WTC11 (cell line): ENCODE measurements at regions not wholly inside any gene's neighbourhood (a gene's known extent, or its start where the extent isn't known, plus 50 kb on each side); places are given as distances from the start of the nearest gene placed in this dataset.

Experiments used
- ATAC-seq: fragments of 200-7000 bp; cut with Tn5 transposase; 2 replicates; pipeline ENCODE4 v1.10.0; 2021; ENCODE audit warnings: mild to moderate bottlenecking, moderate library complexity
- CTCF ChIA-PET: fragments of 300-600 bp; sonication (Branson Sonifier 250); formaldehyde crosslinking; loops from one replicate; lab custom pipeline; 2021; ENCODE audit warnings: antibody characterized with exemption; lab: Charles Lee
- POLR2A ChIA-PET: fragments of 350-600 bp; sonication (Branson Sonifier 250); formaldehyde crosslinking; loops from one replicate; lab custom pipeline; 2021; ENCODE audit warnings: antibody characterized with exemption; lab: Charles Lee
- DNase-seq: peaks from one replicate; pipeline ENCODE4 v3.0.0; 2021; ENCODE audit warnings: low spot score
- H3K27ac Mint-ChIP-seq: 2 replicates; pipeline ENCODE4 v1.8.0; 2021; ENCODE audit warnings: mixed read lengths
- H3K27me3 Mint-ChIP-seq: 2 replicates; pipeline ENCODE4 v1.8.0; 2021; ENCODE audit warnings: low read depth, mild to moderate bottlenecking, moderate library complexity, mixed read lengths
- H3K36me3 Mint-ChIP-seq: 2 replicates; pipeline ENCODE4 v1.8.0; 2021; ENCODE audit warnings: mixed read lengths
- H3K4me1 Mint-ChIP-seq: 2 replicates; pipeline ENCODE4 v1.8.0; 2022; ENCODE audit warnings: mixed read lengths
- H3K4me3 Mint-ChIP-seq: 2 replicates; pipeline ENCODE4 v1.8.0; 2021; ENCODE audit warnings: mild to moderate bottlenecking, moderate library complexity, mixed read lengths
- H3K9me3 Mint-ChIP-seq: 2 replicates; pipeline ENCODE4 v1.8.0; 2021; ENCODE audit warnings: mixed read lengths
- ATF2 ChIP-seq: sonication (generic); formaldehyde crosslinking; IDR thresholded peaks from 2 replicates; pipeline ENCODE4 v1.8.1; 2022; ENCODE audit warnings: low read depth, missing genetic modification reagents, borderline replicate concordance
- CBFB ChIP-seq: sonication (generic); formaldehyde crosslinking; IDR thresholded peaks from 2 replicates; pipeline ENCODE4 v1.8.1; 2022; ENCODE audit warnings: mild to moderate bottlenecking, low read depth, missing genetic modification reagents
- E2F1 ChIP-seq: sonication (generic); formaldehyde crosslinking; IDR thresholded peaks from 2 replicates; pipeline ENCODE4 v1.8.0; 2022; ENCODE audit warnings: mild to moderate bottlenecking, missing genetic modification reagents
- E2F4 ChIP-seq: sonication (generic); formaldehyde crosslinking; IDR thresholded peaks from 2 replicates; pipeline ENCODE4 v1.8.1; 2022; ENCODE audit warnings: low read depth, mild to moderate bottlenecking, moderate library complexity, missing genetic modification reagents, borderline replicate concordance
- ELF4 ChIP-seq: sonication (generic); formaldehyde crosslinking; IDR thresholded peaks from 2 replicates; pipeline ENCODE4 v1.8.1; 2022; ENCODE audit warnings: low read depth, mild to moderate bottlenecking, moderate library complexity, missing genetic modification reagents
- EMX1 ChIP-seq: fragments of 250-450 bp; sonication (Bioruptor Pico); IDR thresholded peaks from 2 replicates; pipeline ENCODE4 v1.8.0; 2021; ENCODE audit warnings: mild to moderate bottlenecking
- ETV6 ChIP-seq: sonication (generic); formaldehyde crosslinking; IDR thresholded peaks from 2 replicates; pipeline ENCODE4 v1.8.1; 2022; ENCODE audit warnings: mild to moderate bottlenecking, missing genetic modification reagents
- FOXJ3 ChIP-seq: sonication (generic); formaldehyde crosslinking; IDR thresholded peaks from 2 replicates; pipeline ENCODE4 v1.9.0; 2021; ENCODE audit warnings: missing genetic modification reagents, mild to moderate bottlenecking, borderline replicate concordance
- FOXP1 ChIP-seq: sonication (generic); formaldehyde crosslinking; IDR thresholded peaks from 2 replicates; pipeline ENCODE4 v1.8.0; 2022; ENCODE audit warnings: missing genetic modification reagents, mild to moderate bottlenecking, moderate library complexity, borderline replicate concordance
- GABPB1 ChIP-seq: sonication (generic); formaldehyde crosslinking; IDR thresholded peaks from 2 replicates; pipeline ENCODE4 v1.8.1; 2023; ENCODE audit warnings: mild to moderate bottlenecking, missing genetic modification reagents
- GTF2I ChIP-seq: fragments of 250-450 bp; sonication (Bioruptor Pico); conservative IDR thresholded peaks from 2 replicates; pipeline ENCODE4 v1.4.0; 2021; ENCODE audit warnings: mild to moderate bottlenecking
- IRF1 ChIP-seq: sonication (generic); formaldehyde crosslinking; IDR thresholded peaks from 2 replicates; pipeline ENCODE4 v1.8.0; 2023; ENCODE audit warnings: missing genetic modification reagents
- JUN ChIP-seq: sonication (generic); formaldehyde crosslinking; IDR thresholded peaks from 2 replicates; pipeline ENCODE4 v1.8.0; 2023; ENCODE audit warnings: mild to moderate bottlenecking, missing genetic modification reagents
- USF1 ChIP-seq: sonication (generic); formaldehyde crosslinking; IDR thresholded peaks from 2 replicates; pipeline ENCODE4 v1.8.0; 2022; ENCODE audit warnings: mild to moderate bottlenecking, missing genetic modification reagents
- USF2 ChIP-seq: sonication (generic); formaldehyde crosslinking; IDR thresholded peaks from 2 replicates; pipeline ENCODE4 v1.8.1; 2023; ENCODE audit warnings: mild to moderate bottlenecking, missing genetic modification reagents, moderate library complexity
- ZMAT4 ChIP-seq: fragments of 250-450 bp; sonication (Bioruptor Pico); IDR thresholded peaks from 2 replicates; pipeline ENCODE4 v1.9.0; 2021; ENCODE audit warnings: mild to moderate bottlenecking
- ZNF138 ChIP-seq: sonication (generic); formaldehyde crosslinking; conservative IDR thresholded peaks from 2 replicates; pipeline ENCODE4 v1.8.1; 2022; ENCODE audit warnings: mild to moderate bottlenecking, moderate library complexity, missing genetic modification reagents
- ZNF219 ChIP-seq: sonication (generic); formaldehyde crosslinking; IDR thresholded peaks from 2 replicates; pipeline ENCODE4 v1.8.0; 2023; ENCODE audit warnings: missing genetic modification reagents, mild to moderate bottlenecking, borderline replicate concordance
- ZNF416 ChIP-seq: fragments of 250-450 bp; sonication (Bioruptor Pico); IDR thresholded peaks from 2 replicates; pipeline ENCODE4 v1.9.0; 2021; ENCODE audit warnings: mild to moderate bottlenecking, inconsistent platforms
- ZNF423 ChIP-seq: fragments of 250-450 bp; sonication (Bioruptor Pico); IDR thresholded peaks from 2 replicates; pipeline ENCODE4 v2.1.2; 2022; ENCODE audit warnings: mild to moderate bottlenecking, moderate library complexity
- ZNF671 ChIP-seq: fragments of 250-450 bp; sonication (Bioruptor Pico); IDR thresholded peaks from 2 replicates; pipeline ENCODE4 v1.8.0; 2021; ENCODE audit warnings: mild to moderate bottlenecking
- ZSCAN18 ChIP-seq: fragments of 250-450 bp; sonication (Bioruptor Pico); IDR thresholded peaks from 2 replicates; pipeline ENCODE4 v2.1.2; 2022; ENCODE audit warnings: mild to moderate bottlenecking, moderate library complexity

- TF ChIP-seq ATF2 (no peak), GTF2I (CRISPR knock-in tag) (no peak), FOXP1 (no peak), JUN (CRISPR knock-in tag) (no peak), ZNF138 (CRISPR knock-in tag) (no peak), ZMAT4 (no peak), ZNF416 (CRISPR knock-in tag) (no peak), ELF4 (no peak), USF2 (CRISPR knock-in tag) (no peak), ZSCAN18 (CRISPR knock-in tag) (no peak), ZNF671 (CRISPR knock-in tag) (no peak), E2F1 (CRISPR knock-in tag) (no peak), CBFB (CRISPR knock-in tag) (no peak), USF1 (CRISPR knock-in tag) (no peak), E2F4 (no peak), GABPB1 (no peak), IRF1 (no peak)
- POLR2A ChIA-PET = interaction anchor here (0.5 kb wide), 1 partner anchor 411 kb away, joined by 4 read pairs; no protein-coding TSS in a partner anchor
- DNase-seq (no peak), ATAC-seq (peak; percentile 71)
- no peak overlapping the region for H3K4me3 Mint-ChIP-seq
- H3K27me3 Mint-ChIP-seq = no peaks in the 10 kb centered on the region
- H3K27ac Mint-ChIP-seq = peak overlapping the region; percentile 48
- H3K9me3 Mint-ChIP-seq = no peaks in the 10 kb centered on the region
- CTCF ChIA-PET = interaction anchor here (0.7 kb wide), 1 partner anchor 41 kb away, joined by 3 read pairs; no protein-coding TSS in a partner anchor
- no peaks in the 10 kb centered on the region for H3K36me3 Mint-ChIP-seq
- H3K4me1 Mint-ChIP-seq = peaks cover 36% of the 10 kb centered on the region
These were observed 232.8 kb downstream of the GRB14 start for GRCh38 chr2:164388511-164388910.

GRCh38 chr2:164386231-164386630, 235.1 kb downstream of the GRB14 start:
- POLR2A ChIA-PET = no interaction called here
- H3K27ac Mint-ChIP-seq = no peak overlapping the region
- ATAC-seq (no peak), DNase-seq (no peak)
- H3K4me3 Mint-ChIP-seq = no peak overlapping the region
- H3K27me3 Mint-ChIP-seq = no peaks in the 10 kb centered on the region
- CTCF ChIA-PET = interaction anchor here (0.7 kb wide), 1 partner anchor 27 kb away, joined by 3 read pairs; no protein-coding TSS in a partner anchor
- no peaks in the 10 kb centered on the region for H3K9me3 Mint-ChIP-seq
- H3K36me3 Mint-ChIP-seq = no peaks in the 10 kb centered on the region
- H3K4me1 Mint-ChIP-seq = peaks cover 36% of the 10 kb centered on the region
- TF ChIP-seq ETV6 (CRISPR knock-in tag) = no peak
- no peak for TF ChIP-seq ZNF423 (CRISPR knock-in tag)
- TF ChIP-seq ZNF219 (CRISPR knock-in tag) = no peak
- no peak for TF ChIP-seq ATF2
- no peak for TF ChIP-seq GTF2I (CRISPR knock-in tag)
- no peak for TF ChIP-seq EMX1 (CRISPR knock-in tag)
- TF ChIP-seq FOXJ3 (CRISPR knock-in tag) = no peak
